NCI-H1105 (cell line): ENCODE measurements at regions not wholly inside any gene's neighbourhood (a gene's known extent, or its start where the extent isn't known, plus 50 kb on each side); places are given as distances from the start of the nearest gene placed in this dataset.

ENCODE experiments used
- DNase-seq: peaks from one replicate; lab custom pipeline; 2025; lab: John Stamatoyannopoulos, UW

GRCh38 chr12:46910830-46911229, 85.0 kb upstream of the SLC38A4 start:
- DNase-seq = no peak

GRCh38 chr12:46914336-46914735, 88.5 kb upstream of the SLC38A4 start:
- DNase-seq = no peak

- no peak for DNase-seq
These were observed 89.3 kb upstream of the SLC38A4 start for GRCh38 chr12:46915082-46915481.

GRCh38 chr12:46915836-46916235, 90.0 kb upstream of the SLC38A4 start:
- no peak for DNase-seq

- DNase-seq = no peak
These were observed 91.1 kb upstream of the SLC38A4 start for GRCh38 chr12:46916796-46917419.

GRCh38 chr12:46917821-46918220, 92.0 kb upstream of the SLC38A4 start:
- DNase-seq = no peak

- DNase-seq = no peak
These were observed 92.8 kb upstream of the SLC38A4 start for GRCh38 chr12:46918631-46919030.

GRCh38 chr12:46919666-46920400, 94.0 kb upstream of the SLC38A4 start:
- no peak for DNase-seq

GRCh38 chr12:46920499-46920898, 94.7 kb upstream of the SLC38A4 start:
- DNase-seq = no peak

- DNase-seq = no peak
These were observed 95.4 kb upstream of the SLC38A4 start for GRCh38 chr12:46921048-46921763.

- DNase-seq = no peak
These were observed 96.0 kb upstream of the SLC38A4 start for GRCh38 chr12:46921764-46922133.

- DNase-seq = no peak
These were observed 100.7 kb upstream of the SLC38A4 start for GRCh38 chr12:46926526-46926925.

GRCh38 chr12:46930101-46930500, 104.3 kb upstream of the SLC38A4 start:
- no peak for DNase-seq

- DNase-seq = peak; percentile 6
These were observed 108.2 kb upstream of the SLC38A4 start for GRCh38 chr12:46933947-46934346.

GRCh38 chr12:46934374-46935111, 108.7 kb upstream of the SLC38A4 start:
- no peak for DNase-seq

GRCh38 chr12:46935271-46935847, 109.6 kb upstream of the SLC38A4 start:
- no peak for DNase-seq

- no peak for DNase-seq
These were observed 110.2 kb upstream of the SLC38A4 start for GRCh38 chr12:46936042-46936441.

- DNase-seq = no peak
These were observed 112.4 kb upstream of the SLC38A4 start for GRCh38 chr12:46938071-46938678.

GRCh38 chr12:46941981-46942380, 116.2 kb upstream of the SLC38A4 start:
- DNase-seq = no peak

- no peak for DNase-seq
These were observed 116.8 kb upstream of the SLC38A4 start for GRCh38 chr12:46942579-46942978.

GRCh38 chr12:46944088-46944487, 118.3 kb upstream of the SLC38A4 start:
- no peak for DNase-seq

GRCh38 chr12:46944771-46945170, 119.0 kb upstream of the SLC38A4 start:
- no peak for DNase-seq
